ENCODE measurements at regions not wholly inside any gene's neighbourhood (a gene's known extent, or its start where the extent isn't known, plus 50 kb on each side); places are given as distances from the start of the nearest gene placed in this dataset.

GRCh38 chr13:106873810-106874209 is 305.9 kb upstream of the ARGLU1 start:
- no peak for DNase-seq (ENCODE audit: low spot score)

GRCh38 chr13:106867249-106867648 is 299.3 kb upstream of the ARGLU1 start:
- DNase-seq (ENCODE audit: low spot score): no peak

GRCh38 chr13:106865716-106866440 is 297.9 kb upstream of the ARGLU1 start:
- no peak for DNase-seq (ENCODE audit: low spot score)

- no peak for DNase-seq (ENCODE audit: low spot score)
These were observed 291.6 kb upstream of the ARGLU1 start for GRCh38 chr13:106859533-106859904.

- no peak for DNase-seq (ENCODE audit: low spot score)
These were observed 291.1 kb upstream of the ARGLU1 start for GRCh38 chr13:106858903-106859532.

GRCh38 chr13:106852436-106852835 is 284.5 kb upstream of the ARGLU1 start:
- DNase-seq (ENCODE audit: low spot score): no peak

- no peak for DNase-seq (ENCODE audit: low spot score)
These were observed 283.2 kb upstream of the ARGLU1 start for GRCh38 chr13:106850973-106851650.

- no peak for DNase-seq (ENCODE audit: low spot score)
These were observed 278.9 kb upstream of the ARGLU1 start for GRCh38 chr13:106846571-106847448.

- no peak for DNase-seq (ENCODE audit: low spot score)
These were observed 268.4 kb upstream of the ARGLU1 start for GRCh38 chr13:106836186-106836802.

GRCh38 chr13:106835477-106835876 is 267.5 kb upstream of the ARGLU1 start:
- no peak for DNase-seq (ENCODE audit: low spot score)

GRCh38 chr13:106821979-106822378 is 254.0 kb upstream of the ARGLU1 start:
- DNase-seq (ENCODE audit: low spot score): no peak

GRCh38 chr13:106819413-106820180 is 251.7 kb upstream of the ARGLU1 start:
- DNase-seq (ENCODE audit: low spot score): no peak

- no peak for DNase-seq (ENCODE audit: low spot score)
These were observed 251.0 kb upstream of the ARGLU1 start for GRCh38 chr13:106818971-106819370.

- DNase-seq (ENCODE audit: low spot score): no peak
These were observed 247.6 kb upstream of the ARGLU1 start for GRCh38 chr13:106815545-106815944.

- DNase-seq (ENCODE audit: low spot score): no peak
These were observed 246.5 kb upstream of the ARGLU1 start for GRCh38 chr13:106814463-106814862.

GRCh38 chr13:106810069-106810468 is 242.1 kb upstream of the ARGLU1 start:
- no peak for DNase-seq (ENCODE audit: low spot score)

- no peak for DNase-seq (ENCODE audit: low spot score)
These were observed 237.1 kb upstream of the ARGLU1 start for GRCh38 chr13:106804991-106805390.

- no peak for DNase-seq (ENCODE audit: low spot score)
These were observed 235.0 kb upstream of the ARGLU1 start for GRCh38 chr13:106802917-106803316.

GRCh38 chr13:106799781-106800335 is 231.9 kb upstream of the ARGLU1 start:
- DNase-seq (ENCODE audit: low spot score): no peak

- DNase-seq (ENCODE audit: low spot score): no peak
These were observed 229.2 kb upstream of the ARGLU1 start for GRCh38 chr13:106797081-106797640.
